Liver (tissue), 8 donors: ENCODE measurements at regions not wholly inside any gene's neighbourhood (a gene's known extent, or its start where the extent isn't known, plus 50 kb on each side); places are given as distances from the start of the nearest gene placed in this dataset.

Experiments
- DNase-seq: peaks from one replicate; pipeline ENCODE4 v3.0.0-alpha.2; 2017; ENCODE audit warnings: low spot score
- H3K27ac ChIP-seq, 2 donors: one replicate each; pipeline ENCODE4 v1.7.0; 2013; ENCODE audit warnings: inconsistent platforms in 2 of 2, low read length in 2 of 2, control low read depth in 1 of 2, low read depth in 1 of 2, mild to moderate bottlenecking in 1 of 2
- H3K27me3 ChIP-seq, 4 donors: one replicate each; pipeline versions ENCODE4 v1.6.1 to v1.7.0; 2013; ENCODE audit warnings: low read length in 3 of 4, inconsistent platforms in 1 of 4, mild to moderate bottlenecking in 1 of 4, moderate library complexity in 1 of 4; ENCODE audit not compliant: control insufficient read depth in 4 of 4, insufficient read depth in 4 of 4
- H3K36me3 ChIP-seq, 4 donors: one replicate each; pipeline versions ENCODE4 v1.6.1 to v1.7.0; 2013; ENCODE audit warnings: low read length in 3 of 4, mild to moderate bottlenecking in 3 of 4, low read depth in 1 of 4, moderate library complexity in 1 of 4; ENCODE audit not compliant: control insufficient read depth in 4 of 4, insufficient read depth in 3 of 4
- H3K4me1 ChIP-seq, 4 donors: one replicate each; pipeline versions ENCODE4 v1.6.1 to v1.7.0; 2013; ENCODE audit warnings: low read length in 3 of 4, mild to moderate bottlenecking in 3 of 4, moderate library complexity in 1 of 4; ENCODE audit not compliant: control insufficient read depth in 4 of 4, insufficient read depth in 4 of 4
- H3K4me3 ChIP-seq, 3 donors: one replicate each; pipeline versions ENCODE4 v1.6.1 to v1.7.0; 2013; ENCODE audit warnings: low read length in 3 of 3, control low read depth in 1 of 3, low read depth in 1 of 3, mild to moderate bottlenecking in 1 of 3
- H3K9ac ChIP-seq, 2 donors: one replicate each; pipeline ENCODE4 v1.7.0; 2013; ENCODE audit warnings: low read length in 2 of 2, mild to moderate bottlenecking in 2 of 2, moderate library complexity in 2 of 2, control low read depth in 1 of 2, low read depth in 1 of 2
- H3K9me3 ChIP-seq, 4 donors: one replicate each; pipeline versions ENCODE4 v1.6.1 to v1.7.0; 2013; ENCODE audit warnings: low read length in 3 of 4; ENCODE audit not compliant: control insufficient read depth in 4 of 4
- FOXA1 ChIP-seq: IDR thresholded peaks from 2 replicates; pipeline ENCODE4 v1.6.1; 2016; ENCODE audit warnings: antibody characterized with exemption
- FOXA2 ChIP-seq: IDR thresholded peaks from 2 replicates; pipeline ENCODE4 v1.6.1; 2016; ENCODE audit warnings: antibody characterized with exemption
- GABPA ChIP-seq, 2 donors: IDR thresholded peaks in 1 of 2; conservative IDR thresholded peaks in 1 of 2; 2 replicates each; pipeline ENCODE4 v1.6.1; 2016; ENCODE audit warnings: antibody characterized with exemption in 2 of 2, mild to moderate bottlenecking in 1 of 2, moderate library complexity in 1 of 2
- HNF4A ChIP-seq, 2 donors: conservative IDR thresholded peaks; 2 replicates each; pipeline ENCODE4 v1.6.1; 2016; ENCODE audit warnings: antibody characterized with exemption in 2 of 2, mild to moderate bottlenecking in 2 of 2
- HNF4G ChIP-seq: IDR thresholded peaks from 2 replicates; pipeline ENCODE4 v1.6.1; 2016; ENCODE audit warnings: antibody characterized with exemption
- JUND ChIP-seq, 2 donors: IDR thresholded peaks; 2 replicates each; pipeline ENCODE4 v1.6.1; 2016; ENCODE audit warnings: antibody characterized with exemption in 2 of 2
- NR2F2 ChIP-seq: IDR thresholded peaks from 2 replicates; pipeline ENCODE4 v1.6.1; 2016; ENCODE audit warnings: antibody characterized with exemption
- RAD21 ChIP-seq, 2 donors: IDR thresholded peaks; 2 replicates each; pipeline ENCODE4 v1.6.1; 2016; ENCODE audit warnings: antibody characterized with exemption in 2 of 2, mild to moderate bottlenecking in 2 of 2
- RXRA ChIP-seq, 2 donors: IDR thresholded peaks; 2 replicates each; pipeline ENCODE4 v1.6.1; 2017 to 2018; ENCODE audit warnings: antibody characterized with exemption in 2 of 2, mild to moderate bottlenecking in 1 of 2
- SP1 ChIP-seq: IDR thresholded peaks from 2 replicates; pipeline ENCODE4 v1.6.1; 2018; ENCODE audit warnings: antibody characterized with exemption, mild to moderate bottlenecking
- TAF1 ChIP-seq: conservative IDR thresholded peaks from 2 replicates; pipeline ENCODE4 v1.6.1; 2016; ENCODE audit warnings: antibody characterized with exemption, mild to moderate bottlenecking
- YY1 ChIP-seq: IDR thresholded peaks from 2 replicates; pipeline ENCODE4 v1.6.1; 2016; ENCODE audit warnings: antibody characterized with exemption, mild to moderate bottlenecking
- WGBS: extraction: QIAGEN DNeasy Blood & Tissue Kit; methylation state at CpG from one replicate; pipeline ENCODE4 v1.1.7; 2013; 5-methylcytosine and 5-hydroxymethylcytosine counted together
- TF ChIP-seq, protein P1 (sequence below): IDR thresholded peaks from 2 replicates; pipeline ENCODE4 v1.6.1; 2016; ENCODE audit warnings: antibody characterized with exemption, mild to moderate bottlenecking
- TF ChIP-seq, protein P2 (sequence below): IDR thresholded peaks from 2 replicates; pipeline ENCODE4 v1.6.1; 2016; ENCODE audit warnings: antibody characterized with exemption
- TF ChIP-seq, protein P3 (sequence below): fragments of 150-350 bp; IDR thresholded peaks from 2 replicates; pipeline ENCODE4 v1.5.1; 2017; ENCODE audit warnings: improper control_type of control experiment, low read depth, low read length; ENCODE audit not compliant: missing input control
- TF ChIP-seq, protein P4 (sequence below): IDR thresholded peaks from 2 replicates; pipeline ENCODE4 v1.6.1; 2016; ENCODE audit warnings: antibody characterized with exemption
- donor health status: healthy.
- donor health status: healthy.
- donor health status: healthy.
- donor health status: healthy.
- donor health status: healthy.

DNA sequence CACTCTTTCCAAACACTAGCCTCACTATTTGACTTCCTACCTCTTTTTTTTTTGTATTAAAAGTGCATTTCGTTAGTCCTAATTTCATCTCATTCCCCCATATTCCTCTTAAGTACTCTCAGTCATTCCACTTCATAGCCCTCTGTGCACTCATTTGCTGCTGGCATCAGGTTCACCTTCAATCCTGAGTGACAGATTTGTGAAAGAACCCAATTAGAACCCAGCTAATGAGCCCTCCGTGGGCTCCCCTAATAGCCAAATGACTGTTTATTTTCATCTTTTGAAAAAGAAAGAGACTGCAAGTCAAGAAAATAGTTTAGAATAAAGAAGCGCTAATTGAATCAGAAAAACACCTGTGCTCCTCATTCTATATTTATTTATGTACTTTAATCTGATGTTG is 512.1 kb upstream of the LRATD1 start:
- H3K27ac ChIP-seq: no peak overlapping the region
- peaks cover 0 to 3% (median 0%) of the 10 kb centered on the region in 4 donors for H3K27me3 ChIP-seq
- DNase-seq: no peak
- 61% methylated on average over 3 of the region's 3 CpGs for WGBS
- no peak overlapping the region for H3K4me3 ChIP-seq
- H3K4me1 ChIP-seq: no peaks in the 10 kb centered on the region
- TF ChIP-seq, protein P1, sequence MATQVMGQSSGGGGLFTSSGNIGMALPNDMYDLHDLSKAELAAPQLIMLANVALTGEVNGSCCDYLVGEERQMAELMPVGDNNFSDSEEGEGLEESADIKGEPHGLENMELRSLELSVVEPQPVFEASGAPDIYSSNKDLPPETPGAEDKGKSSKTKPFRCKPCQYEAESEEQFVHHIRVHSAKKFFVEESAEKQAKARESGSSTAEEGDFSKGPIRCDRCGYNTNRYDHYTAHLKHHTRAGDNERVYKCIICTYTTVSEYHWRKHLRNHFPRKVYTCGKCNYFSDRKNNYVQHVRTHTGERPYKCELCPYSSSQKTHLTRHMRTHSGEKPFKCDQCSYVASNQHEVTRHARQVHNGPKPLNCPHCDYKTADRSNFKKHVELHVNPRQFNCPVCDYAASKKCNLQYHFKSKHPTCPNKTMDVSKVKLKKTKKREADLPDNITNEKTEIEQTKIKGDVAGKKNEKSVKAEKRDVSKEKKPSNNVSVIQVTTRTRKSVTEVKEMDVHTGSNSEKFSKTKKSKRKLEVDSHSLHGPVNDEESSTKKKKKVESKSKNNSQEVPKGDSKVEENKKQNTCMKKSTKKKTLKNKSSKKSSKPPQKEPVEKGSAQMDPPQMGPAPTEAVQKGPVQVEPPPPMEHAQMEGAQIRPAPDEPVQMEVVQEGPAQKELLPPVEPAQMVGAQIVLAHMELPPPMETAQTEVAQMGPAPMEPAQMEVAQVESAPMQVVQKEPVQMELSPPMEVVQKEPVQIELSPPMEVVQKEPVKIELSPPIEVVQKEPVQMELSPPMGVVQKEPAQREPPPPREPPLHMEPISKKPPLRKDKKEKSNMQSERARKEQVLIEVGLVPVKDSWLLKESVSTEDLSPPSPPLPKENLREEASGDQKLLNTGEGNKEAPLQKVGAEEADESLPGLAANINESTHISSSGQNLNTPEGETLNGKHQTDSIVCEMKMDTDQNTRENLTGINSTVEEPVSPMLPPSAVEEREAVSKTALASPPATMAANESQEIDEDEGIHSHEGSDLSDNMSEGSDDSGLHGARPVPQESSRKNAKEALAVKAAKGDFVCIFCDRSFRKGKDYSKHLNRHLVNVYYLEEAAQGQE: no peak
- TF ChIP-seq NR2F2: no peak
- TF ChIP-seq YY1: no peak
- no peak for TF ChIP-seq RAD21 (IDR thresholded peaks at IDR 0.05)
- TF ChIP-seq HNF4G: no peak
- TF ChIP-seq, protein P2, sequence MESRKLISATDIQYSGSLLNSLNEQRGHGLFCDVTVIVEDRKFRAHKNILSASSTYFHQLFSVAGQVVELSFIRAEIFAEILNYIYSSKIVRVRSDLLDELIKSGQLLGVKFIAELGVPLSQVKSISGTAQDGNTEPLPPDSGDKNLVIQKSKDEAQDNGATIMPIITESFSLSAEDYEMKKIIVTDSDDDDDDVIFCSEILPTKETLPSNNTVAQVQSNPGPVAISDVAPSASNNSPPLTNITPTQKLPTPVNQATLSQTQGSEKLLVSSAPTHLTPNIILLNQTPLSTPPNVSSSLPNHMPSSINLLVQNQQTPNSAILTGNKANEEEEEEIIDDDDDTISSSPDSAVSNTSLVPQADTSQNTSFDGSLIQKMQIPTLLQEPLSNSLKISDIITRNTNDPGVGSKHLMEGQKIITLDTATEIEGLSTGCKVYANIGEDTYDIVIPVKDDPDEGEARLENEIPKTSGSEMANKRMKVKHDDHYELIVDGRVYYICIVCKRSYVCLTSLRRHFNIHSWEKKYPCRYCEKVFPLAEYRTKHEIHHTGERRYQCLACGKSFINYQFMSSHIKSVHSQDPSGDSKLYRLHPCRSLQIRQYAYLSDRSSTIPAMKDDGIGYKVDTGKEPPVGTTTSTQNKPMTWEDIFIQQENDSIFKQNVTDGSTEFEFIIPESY: no peak
- no peak for TF ChIP-seq GABPA (IDR thresholded peaks at IDR 0.05 in 1 of 2, conservative IDR thresholded peaks at IDR 0.05 in 1 of 2)
- no peak for TF ChIP-seq RXRA (IDR thresholded peaks at IDR 0.05)
- no peak for TF ChIP-seq SP1
- TF ChIP-seq, protein P3, sequence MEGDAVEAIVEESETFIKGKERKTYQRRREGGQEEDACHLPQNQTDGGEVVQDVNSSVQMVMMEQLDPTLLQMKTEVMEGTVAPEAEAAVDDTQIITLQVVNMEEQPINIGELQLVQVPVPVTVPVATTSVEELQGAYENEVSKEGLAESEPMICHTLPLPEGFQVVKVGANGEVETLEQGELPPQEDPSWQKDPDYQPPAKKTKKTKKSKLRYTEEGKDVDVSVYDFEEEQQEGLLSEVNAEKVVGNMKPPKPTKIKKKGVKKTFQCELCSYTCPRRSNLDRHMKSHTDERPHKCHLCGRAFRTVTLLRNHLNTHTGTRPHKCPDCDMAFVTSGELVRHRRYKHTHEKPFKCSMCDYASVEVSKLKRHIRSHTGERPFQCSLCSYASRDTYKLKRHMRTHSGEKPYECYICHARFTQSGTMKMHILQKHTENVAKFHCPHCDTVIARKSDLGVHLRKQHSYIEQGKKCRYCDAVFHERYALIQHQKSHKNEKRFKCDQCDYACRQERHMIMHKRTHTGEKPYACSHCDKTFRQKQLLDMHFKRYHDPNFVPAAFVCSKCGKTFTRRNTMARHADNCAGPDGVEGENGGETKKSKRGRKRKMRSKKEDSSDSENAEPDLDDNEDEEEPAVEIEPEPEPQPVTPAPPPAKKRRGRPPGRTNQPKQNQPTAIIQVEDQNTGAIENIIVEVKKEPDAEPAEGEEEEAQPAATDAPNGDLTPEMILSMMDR: no peak
- TF ChIP-seq FOXA1: no peak
- TF ChIP-seq, protein P4, sequence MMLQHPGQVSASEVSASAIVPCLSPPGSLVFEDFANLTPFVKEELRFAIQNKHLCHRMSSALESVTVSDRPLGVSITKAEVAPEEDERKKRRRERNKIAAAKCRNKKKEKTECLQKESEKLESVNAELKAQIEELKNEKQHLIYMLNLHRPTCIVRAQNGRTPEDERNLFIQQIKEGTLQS: no peak
- TF ChIP-seq JUND (IDR thresholded peaks at IDR 0.05): no peak
- TF ChIP-seq HNF4A (conservative IDR thresholded peaks at IDR 0.05): no peak
- TF ChIP-seq TAF1: no peak
- no peak for TF ChIP-seq FOXA2
- no peak overlapping the region for H3K9ac ChIP-seq
- no peaks in the 10 kb centered on the region for H3K9me3 ChIP-seq
- no peaks in the 10 kb centered on the region for H3K36me3 ChIP-seq

DNA sequence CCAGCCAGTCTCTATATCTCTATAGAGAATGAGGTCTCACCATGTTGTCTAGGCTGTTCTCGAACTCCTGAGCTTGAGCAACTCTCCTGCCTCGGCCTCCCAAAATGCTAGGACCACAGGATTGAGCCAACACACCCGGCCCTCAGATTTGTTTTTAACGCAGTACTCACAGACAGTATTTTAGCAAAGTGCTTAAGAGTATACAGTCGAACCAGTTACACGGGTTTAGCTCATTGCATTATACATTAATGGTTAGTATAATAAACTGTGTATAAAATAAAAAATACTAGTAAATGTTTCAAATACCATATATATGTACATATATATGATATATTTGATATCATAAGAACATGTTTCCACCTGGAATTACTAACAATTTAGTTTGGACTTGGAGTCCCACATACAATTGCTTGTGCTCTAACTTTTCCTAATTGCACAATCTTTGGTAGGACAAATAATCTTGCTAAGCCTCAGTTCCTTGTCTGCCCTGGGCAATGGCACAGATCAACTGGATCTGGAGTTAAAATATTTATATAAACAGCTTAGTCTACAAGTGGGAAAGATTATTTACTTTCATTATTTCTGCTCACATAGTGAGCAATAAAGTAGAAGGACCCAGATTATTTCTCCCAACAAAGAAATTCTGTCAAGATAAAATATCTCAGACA is 508.9 kb upstream of the LRATD1 start:
- Histone ChIP-seq H3K27me3 (peaks cover 0 to 3% (median 0%) of the 10 kb centered on the region in 4 donors), H3K27ac (no peak overlapping the region), H3K9ac (no peak overlapping the region), H3K4me1 (no peaks in the 10 kb centered on the region), H3K4me3 (no peak overlapping the region), H3K36me3 (no peaks in the 10 kb centered on the region), H3K9me3 (peaks cover 0 to 2% (median 0%) of the 10 kb centered on the region in 4 donors)
- WGBS: 75% methylated on average over 6 of the region's 6 CpGs
- DNase-seq: no peak
- TF ChIP-seq TAF1 (no peak), RXRA (IDR thresholded peaks at IDR 0.05) (no peak), NR2F2 (no peak), FOXA1 (no peak), SP1 (no peak), GABPA (IDR thresholded peaks at IDR 0.05 in 1 of 2, conservative IDR thresholded peaks at IDR 0.05 in 1 of 2) (no peak), HNF4G (no peak)
- TF ChIP-seq, protein P1: no peak
- TF ChIP-seq, protein P4: no peak
- TF ChIP-seq, protein P2: no peak
